ENCODE measurements at regions not wholly inside any gene's neighbourhood (a gene's known extent, or its start where the extent isn't known, plus 50 kb on each side); places are given as distances from the start of the nearest gene placed in this dataset.

GRCh38 chr4:31275906-31276305 lies 555.7 kb downstream of the PCDH7 start:
- no peak for DNase-seq (ENCODE audit: low spot score)

- no peak for DNase-seq (ENCODE audit: low spot score)
Measured at GRCh38 chr4:31283679-31284078, 563.5 kb downstream of the PCDH7 start.

GRCh38 chr4:31290836-31291235 lies 570.7 kb downstream of the PCDH7 start:
- DNase-seq (ENCODE audit: low spot score): no peak

- DNase-seq (ENCODE audit: low spot score): no peak
Measured at GRCh38 chr4:31291238-31291637, 571.1 kb downstream of the PCDH7 start.

GRCh38 chr4:31294655-31295480 lies 574.7 kb downstream of the PCDH7 start:
- DNase-seq (ENCODE audit: low spot score): no peak

GRCh38 chr4:31298737-31299136 lies 578.6 kb downstream of the PCDH7 start:
- no peak for DNase-seq (ENCODE audit: low spot score)

- no peak for DNase-seq (ENCODE audit: low spot score)
Measured at GRCh38 chr4:31307029-31307428, 586.9 kb downstream of the PCDH7 start.

GRCh38 chr4:31324814-31325213 lies 604.6 kb downstream of the PCDH7 start:
- DNase-seq (ENCODE audit: low spot score): no peak

- no peak for DNase-seq (ENCODE audit: low spot score)
Measured at GRCh38 chr4:31325300-31325699, 605.1 kb downstream of the PCDH7 start.

- no peak for DNase-seq (ENCODE audit: low spot score)
Measured at GRCh38 chr4:31327031-31327430, 606.9 kb downstream of the PCDH7 start.

- no peak for DNase-seq (ENCODE audit: low spot score)
Measured at GRCh38 chr4:31328932-31329331, 608.8 kb downstream of the PCDH7 start.

GRCh38 chr4:31334086-31334910 lies 614.1 kb downstream of the PCDH7 start:
- DNase-seq (ENCODE audit: low spot score): no peak

- DNase-seq (ENCODE audit: low spot score): no peak
Measured at GRCh38 chr4:31338000-31338399, 617.8 kb downstream of the PCDH7 start.

GRCh38 chr4:31341601-31342359 lies 621.6 kb downstream of the PCDH7 start:
- DNase-seq (ENCODE audit: low spot score): no peak

GRCh38 chr4:31343061-31343460 lies 622.9 kb downstream of the PCDH7 start:
- no peak for DNase-seq (ENCODE audit: low spot score)

- DNase-seq (ENCODE audit: low spot score): peak; percentile 6
Measured at GRCh38 chr4:31349907-31350306, 629.7 kb downstream of the PCDH7 start.

- DNase-seq (ENCODE audit: low spot score): no peak
Measured at GRCh38 chr4:31351695-31352094, 631.5 kb downstream of the PCDH7 start.

- no peak for DNase-seq (ENCODE audit: low spot score)
Measured at GRCh38 chr4:31356839-31357238, 636.7 kb downstream of the PCDH7 start.

GRCh38 chr4:31360786-31361185 lies 640.6 kb downstream of the PCDH7 start:
- DNase-seq (ENCODE audit: low spot score): no peak

- DNase-seq (ENCODE audit: low spot score): no peak
Measured at GRCh38 chr4:31362756-31363155, 642.6 kb downstream of the PCDH7 start.

GRCh38 chr4:31365006-31365690 lies 645.0 kb downstream of the PCDH7 start:
- DNase-seq (ENCODE audit: low spot score): no peak

GRCh38 chr4:31366041-31366440 lies 645.9 kb downstream of the PCDH7 start:
- DNase-seq (ENCODE audit: low spot score): no peak
